Body of pancreas (tissue), 4 donors: ENCODE measurements at regions not wholly inside any gene's neighbourhood (a gene's known extent, or its start where the extent isn't known, plus 50 kb on each side); places are given as distances from the start of the nearest gene placed in this dataset.

Experiments
- ATAC-seq: fragments of 150-250 bp; one replicate; pipeline ENCODE4 v1.9.1; 2016
- DNase-seq, 4 donors: peaks; one replicate each; pipeline ENCODE4 v3.0.0-alpha.2; 2019
- H3K27ac ChIP-seq, 4 donors: fragments of 200-600 bp; sonication (generic); 1 replicate in 3 of 4; 2 replicates in 1 of 4; pipeline versions ENCODE4 v1.5.1 to v1.6.1; 2016 to 2019; ENCODE audit warnings: mild to moderate bottlenecking in 1 of 4, mixed read lengths in 1 of 4, moderate library complexity in 1 of 4
- H3K27me3 ChIP-seq, 2 donors: fragments of 200-600 bp; sonication (generic); one replicate each; pipeline ENCODE4 v1.6.0; 2016; ENCODE audit warnings: mild to moderate bottlenecking in 1 of 2
- H3K36me3 ChIP-seq, 2 donors: fragments of 200-600 bp; sonication (generic); replicated peaks in 1 of 2; 2 replicates each; pipeline ENCODE4 v1.5.1; 2016; ENCODE audit warnings: low read depth in 2 of 2; ENCODE audit not compliant: insufficient read depth in 1 of 2
- H3K4me1 ChIP-seq: fragments of 200-600 bp; sonication (generic); one replicate; pipeline ENCODE4 v1.6.0; 2016
- H3K4me3 ChIP-seq, 2 donors: fragments of 200-600 bp; sonication (generic); 1 replicate in 1 of 2; 2 replicates in 1 of 2; pipeline ENCODE4 v1.5.1; 2016 to 2019
- H3K9me3 ChIP-seq, 3 donors: fragments of 200-600 bp; sonication (generic); 1 replicate in 2 of 3; 2 replicates in 1 of 3; pipeline ENCODE4 v1.5.1; 2016
- CTCF ChIP-seq, 7 experiments: fragments of 450-650 bp in 4 of 7; fragments of 200-600 bp in 3 of 7; sonication (generic) in 3 of 7; IDR thresholded peaks; one replicate each; pipeline ENCODE4 v1.5.1; 2016 to 2019; ENCODE audit warnings: antibody characterized with exemption in 7 of 7
- POLR2A ChIP-seq, 3 donors: fragments of 450-650 bp; IDR thresholded peaks; one replicate each; pipeline ENCODE4 v1.6.1; 2016; ENCODE audit warnings: antibody characterized with exemption in 3 of 3, mild to moderate bottlenecking in 2 of 3
- WGBS, 2 donors: methylation state at CpG; one replicate each; pipeline ENCODE4 v1.1.5; 2017; 5-methylcytosine and 5-hydroxymethylcytosine counted together
- intact Hi-C: fragments of 100-400 bp; cut with DNase I; formaldehyde crosslinking; loops from one replicate; pipeline ENCODE4 v1.15.1; 2023

GRCh38 chr1:191206513-191207207, 729.0 kb upstream of the BRINP3 start:
- H3K36me3 ChIP-seq = no peaks in the 10 kb centered on the region
- H3K4me1 ChIP-seq = no peaks in the 10 kb centered on the region
- no peaks in the 10 kb centered on the region for H3K9me3 ChIP-seq
- DNase-seq (no peak), ATAC-seq (no peak)
- no peak overlapping the region for H3K27ac ChIP-seq
- 17 to 62% methylated on average over 2 of the region's 2 CpGs for WGBS, 2 donors
- H3K4me3 ChIP-seq = no peak overlapping the region
- TF ChIP-seq POLR2A (IDR thresholded peaks at IDR 0.05) (no peak), CTCF (IDR thresholded peaks at IDR 0.05) (no peak)
- no peaks in the 10 kb centered on the region for H3K27me3 ChIP-seq
- intact Hi-C loops = no loop called here

GRCh38 chr1:191222206-191222605, 744.5 kb upstream of the BRINP3 start:
- WGBS, 2 donors = 80 to 81% methylated on average over 5 of the region's 5 CpGs
- Histone ChIP-seq H3K36me3 (no peaks in the 10 kb centered on the region), H3K4me3 (no peak overlapping the region), H3K27me3 (no peaks in the 10 kb centered on the region), H3K27ac (no peak overlapping the region), H3K9me3 (peaks cover 0 to 7% (median 0%) of the 10 kb centered on the region in 3 donors), H3K4me1 (no peaks in the 10 kb centered on the region)
- DNase-seq (no peak), ATAC-seq (no peak)
- TF ChIP-seq POLR2A (IDR thresholded peaks at IDR 0.05) = no peak
- no peak for TF ChIP-seq CTCF (IDR thresholded peaks at IDR 0.05)
- intact Hi-C loops = no loop called here

- Histone ChIP-seq H3K9me3 (no peaks in the 10 kb centered on the region), H3K4me3 (no peak overlapping the region), H3K36me3 (no peaks in the 10 kb centered on the region), H3K27me3 (no peaks in the 10 kb centered on the region), H3K4me1 (no peaks in the 10 kb centered on the region), H3K27ac (no peak overlapping the region)
- ATAC-seq = no peak
- TF ChIP-seq CTCF (IDR thresholded peaks at IDR 0.05) (no peak), POLR2A (IDR thresholded peaks at IDR 0.05) (no peak)
- no peak for DNase-seq
- WGBS, 2 donors = 70% methylated on average over 3 of the region's 3 CpGs
- intact Hi-C loops = no loop called here
Observed at GRCh38 chr1:191240925-191241324, 763.3 kb upstream of the BRINP3 start.

- no peaks in the 10 kb centered on the region for H3K27me3 ChIP-seq
- H3K4me3 ChIP-seq = no peak overlapping the region
- intact Hi-C loops = no loop called here
- no peak overlapping the region for H3K27ac ChIP-seq
- no peaks in the 10 kb centered on the region for H3K36me3 ChIP-seq
- TF ChIP-seq POLR2A (IDR thresholded peaks at IDR 0.05) = no peak
- no peak for TF ChIP-seq CTCF (IDR thresholded peaks at IDR 0.05)
- no peaks in the 10 kb centered on the region for H3K4me1 ChIP-seq
- H3K9me3 ChIP-seq = no peaks in the 10 kb centered on the region
- DNase-seq (no peak), ATAC-seq (no peak)
- 77 to 86% methylated on average over 3 of the region's 3 CpGs for WGBS, 2 donors
Observed at GRCh38 chr1:191255354-191256054, 777.8 kb upstream of the BRINP3 start.

- 80 to 84% methylated on average over 1 of the region's 1 CpG for WGBS, 2 donors
- H3K27me3 ChIP-seq = no peaks in the 10 kb centered on the region
- no peaks in the 10 kb centered on the region for H3K4me1 ChIP-seq
- H3K27ac ChIP-seq = no peak overlapping the region
- intact Hi-C loops = no loop called here
- no peak for TF ChIP-seq CTCF (IDR thresholded peaks at IDR 0.05)
- no peak for TF ChIP-seq POLR2A (IDR thresholded peaks at IDR 0.05)
- ATAC-seq (no peak), DNase-seq (no peak)
- H3K4me3 ChIP-seq = no peak overlapping the region
- no peaks in the 10 kb centered on the region for H3K36me3 ChIP-seq
- H3K9me3 ChIP-seq = no peaks in the 10 kb centered on the region
Observed at GRCh38 chr1:191256917-191257316, 779.3 kb upstream of the BRINP3 start.
